HG03575 (cell line): ENCODE measurements at regions not wholly inside any gene's neighbourhood (a gene's known extent, or its start where the extent isn't known, plus 50 kb on each side); places are given as distances from the start of the nearest gene placed in this dataset.
"Not testable (repeated sequence)": the region's sequence is repeated elsewhere in the genome, so short reads cannot be mapped to it uniquely, and the experiment has no call there.

ENCODE experiments used
- ATAC-seq: cut with Tn5 transposase; IDR thresholded peaks from one replicate; pipeline ENCODE4 v1.9.1; 2021; ENCODE audit not compliant: unreplicated experiment, insufficient number of reproducible peaks, low FRiP score; ENCODE audit errors: extremely low read depth

DNA sequence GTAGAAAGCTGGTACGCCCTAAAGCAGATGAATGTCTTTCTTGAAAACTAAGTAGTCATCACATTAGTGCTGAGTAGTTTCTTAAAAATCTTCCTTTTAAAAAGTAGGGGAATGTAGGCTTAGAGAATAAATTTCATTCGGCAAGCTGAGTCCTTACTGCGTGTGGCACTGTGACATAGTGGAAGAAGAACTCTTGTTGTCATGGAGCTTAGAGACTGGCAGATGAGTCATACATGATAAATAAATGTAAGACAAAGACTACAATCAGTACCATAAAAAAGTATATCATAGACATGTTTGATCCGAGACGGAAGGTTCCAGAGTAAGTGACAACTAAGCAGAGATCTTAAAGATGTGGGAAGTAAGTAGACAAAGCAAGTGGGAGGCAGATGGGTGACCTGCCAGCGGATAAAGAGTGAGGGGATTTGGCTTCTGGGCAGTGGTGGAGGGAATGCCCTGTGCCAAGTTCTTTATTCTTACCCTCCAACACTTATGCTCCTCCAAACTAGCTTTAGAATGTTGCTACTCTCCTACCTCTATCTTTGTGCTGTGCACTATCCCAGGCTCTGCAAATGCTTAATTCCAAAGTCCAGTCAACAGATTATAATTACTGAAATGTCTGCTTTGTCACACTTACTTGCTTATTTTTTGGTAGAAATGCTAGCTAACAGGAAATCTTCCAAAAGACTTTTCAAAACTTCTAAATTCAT, 608.5 kb upstream of the USP24 start:
- no peak for ATAC-seq

GRCh38 chr1:55822891-55823290, 607.7 kb upstream of the USP24 start:
- no peak for ATAC-seq

DNA sequence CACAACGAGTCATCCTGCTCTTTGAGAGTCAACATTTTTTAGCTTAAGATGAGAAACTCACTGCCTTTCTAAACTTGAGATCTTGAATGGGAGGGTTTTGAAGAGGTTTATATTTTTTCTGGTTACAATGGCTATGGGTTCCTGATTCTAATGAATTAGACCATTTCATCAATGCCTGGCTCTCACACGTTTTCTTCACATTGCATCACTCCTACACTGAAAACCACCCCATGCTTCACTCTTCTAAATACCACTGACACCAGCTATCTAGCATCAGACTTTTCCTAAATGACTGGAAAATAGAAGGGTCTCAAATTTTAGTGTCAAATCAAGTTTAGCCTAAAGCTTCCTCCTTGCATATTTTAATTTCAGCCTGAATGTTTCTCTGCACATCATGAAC, 606.1 kb upstream of the USP24 start:
- no peak for ATAC-seq

GRCh38 chr1:55820501-55820900, 605.3 kb upstream of the USP24 start:
- ATAC-seq: no peak

- no peak for ATAC-seq
These were observed 603.8 kb upstream of the USP24 start for GRCh38 chr1:55819011-55819410.

DNA sequence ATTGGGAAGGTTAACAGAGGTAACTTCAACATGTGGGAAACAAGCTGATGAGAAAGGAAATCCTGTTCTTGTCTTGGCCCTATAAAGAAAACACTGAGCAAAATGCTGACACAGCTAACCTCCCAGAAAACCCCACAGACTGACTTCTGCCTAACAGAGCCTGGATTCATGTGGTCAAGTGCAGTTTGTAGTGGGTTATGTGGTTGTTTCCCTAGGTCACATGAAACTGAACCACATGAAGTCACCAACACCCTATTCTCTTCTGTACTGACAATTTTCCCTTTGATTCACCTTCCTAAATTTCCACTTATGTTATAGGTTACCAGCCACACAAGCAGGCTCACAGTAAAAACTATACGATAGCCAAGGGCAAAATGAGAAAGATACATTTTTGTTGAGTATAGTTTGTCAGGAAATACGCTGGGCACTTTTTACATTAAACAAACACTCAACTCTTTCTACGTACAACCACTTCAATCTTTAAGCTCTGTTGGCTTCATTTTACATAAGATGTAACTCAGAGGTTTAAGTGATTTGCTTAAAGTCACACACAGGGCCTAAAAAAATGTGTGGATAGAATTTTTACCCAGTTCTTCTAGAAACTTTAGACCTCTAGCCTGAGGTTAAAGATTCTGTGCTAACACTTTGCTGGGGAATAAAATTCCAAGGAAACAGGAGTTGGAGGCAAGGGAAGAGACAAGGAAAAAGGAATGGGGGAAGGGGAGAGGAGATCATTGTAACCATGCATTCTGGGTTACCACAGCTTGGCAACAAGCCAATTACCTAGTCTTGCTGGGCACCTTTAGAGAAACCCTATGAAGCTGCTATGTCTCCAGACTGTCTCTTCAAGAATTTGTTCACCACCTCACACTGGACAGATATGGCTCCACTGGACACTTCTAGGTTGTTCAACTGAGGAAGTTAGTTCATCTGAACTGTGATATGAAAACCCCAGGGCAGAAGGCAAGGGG, 601.6 kb upstream of the USP24 start:
- no peak for ATAC-seq

DNA sequence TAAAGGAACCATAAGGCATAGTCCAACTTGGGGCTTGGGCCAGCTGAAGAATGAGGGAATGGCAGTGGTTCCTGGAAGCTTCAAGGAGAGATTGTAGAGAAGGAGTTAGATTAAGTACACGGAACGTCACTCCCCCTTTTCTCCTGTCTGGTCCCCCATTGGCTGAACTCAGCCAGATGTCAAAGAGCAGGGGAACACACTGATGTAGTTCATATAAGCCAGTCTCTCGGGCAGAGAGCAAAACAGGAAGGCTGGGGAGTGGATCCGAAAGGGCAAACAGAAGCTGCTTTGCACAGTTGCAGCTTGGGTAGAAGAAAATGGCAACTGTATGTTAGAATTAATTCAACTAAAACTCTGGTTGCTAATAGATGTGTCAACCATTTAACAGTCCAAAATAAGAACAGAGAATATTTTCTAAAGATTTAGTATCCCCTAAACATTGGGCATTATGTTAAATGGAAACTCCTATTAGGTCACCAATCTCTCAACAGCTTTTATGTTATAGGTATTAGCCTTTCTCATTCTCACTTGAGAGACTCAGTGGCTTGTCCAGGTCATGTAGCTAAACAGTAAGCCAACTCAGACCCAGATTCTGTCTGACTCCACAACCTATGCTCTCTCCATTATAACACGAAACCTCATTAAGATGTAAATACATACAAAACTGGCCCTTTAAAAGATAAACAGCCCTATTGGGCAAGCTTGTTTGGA, 600.7 kb upstream of the USP24 start:
- ATAC-seq: no peak

DNA sequence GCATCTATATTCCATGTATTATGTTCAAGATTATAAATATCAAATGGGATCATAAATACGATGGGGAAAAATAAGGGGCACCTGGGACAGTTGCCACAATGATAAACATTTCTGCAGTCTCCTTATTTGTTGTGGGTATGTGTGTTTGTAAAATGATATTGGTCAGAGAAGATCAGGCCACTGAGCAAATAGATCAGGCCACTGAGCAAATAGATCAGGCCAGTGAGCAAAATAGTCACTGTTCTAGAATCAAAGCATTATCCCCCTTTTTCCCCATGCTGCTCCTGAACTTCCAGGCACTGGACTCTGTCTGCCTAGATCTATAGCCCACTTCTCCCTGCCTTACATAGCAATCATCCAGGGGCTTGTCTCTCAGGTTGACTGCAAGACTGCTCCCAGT, 599.8 kb upstream of the USP24 start:
- ATAC-seq: no peak

DNA sequence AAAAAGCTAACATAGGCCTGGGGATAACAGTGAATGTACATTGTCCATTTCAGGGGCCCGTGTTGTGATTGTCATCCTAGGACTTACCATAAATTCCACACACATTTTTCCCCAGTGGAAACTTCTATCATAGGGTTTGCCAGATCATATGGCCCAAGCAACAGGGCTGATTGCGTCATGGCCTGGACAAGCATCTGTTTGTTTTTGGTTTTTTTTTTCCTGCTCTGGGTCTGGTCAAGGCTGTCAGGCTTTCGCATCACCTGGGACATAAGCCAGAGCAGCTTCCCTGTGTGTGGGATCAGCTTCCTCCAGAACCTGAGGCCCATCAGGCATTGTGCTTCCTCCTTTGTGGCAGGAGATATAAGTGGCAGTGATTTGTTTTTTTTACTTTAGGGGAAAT, 598.5 kb upstream of the USP24 start:
- ATAC-seq: no peak

DNA sequence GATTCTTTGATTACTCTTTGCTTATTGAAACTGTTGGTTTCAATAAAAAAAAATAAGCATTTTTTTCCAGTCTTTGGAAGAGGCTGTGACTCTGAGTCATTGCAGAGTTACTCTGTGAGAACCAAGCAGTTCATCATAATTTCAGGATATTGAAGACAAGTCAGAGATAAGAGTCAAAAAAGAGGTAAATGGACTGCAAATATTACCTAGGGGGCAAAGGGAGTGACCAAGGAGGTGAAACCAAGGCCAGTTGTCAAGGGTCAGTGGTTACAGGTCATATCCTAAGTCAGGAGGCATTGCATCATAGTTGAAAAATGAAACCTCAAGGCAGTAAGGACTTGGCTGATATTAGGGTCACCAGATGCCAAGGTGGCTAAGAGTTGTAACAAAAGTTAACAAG, 597.1 kb upstream of the USP24 start:
- ATAC-seq: no peak

GRCh38 chr1:55808263-55808662, 593.1 kb upstream of the USP24 start:
- ATAC-seq: no peak

DNA sequence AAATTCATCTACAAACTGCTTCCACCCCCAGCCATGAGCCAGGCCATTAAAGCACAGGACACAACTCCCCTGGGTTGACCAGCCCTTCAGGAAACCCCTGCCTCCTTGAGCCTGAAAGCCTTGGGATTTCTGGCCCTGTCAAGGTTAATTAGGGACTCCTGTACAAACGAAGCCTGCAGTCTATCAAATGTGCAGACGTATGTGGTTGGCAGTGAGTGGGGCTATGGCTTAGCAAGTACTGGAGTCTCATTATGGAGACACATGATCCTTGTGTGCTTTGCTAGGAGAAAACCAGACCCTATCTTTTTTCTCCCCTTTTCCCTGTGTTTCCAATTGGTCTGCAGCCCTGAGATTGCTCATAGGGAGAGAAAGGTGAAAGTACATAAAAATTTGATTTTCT, 588.3 kb upstream of the USP24 start:
- ATAC-seq: no peak

- no peak for ATAC-seq
These were observed 586.3 kb upstream of the USP24 start for GRCh38 chr1:55801481-55801880.

GRCh38 chr1:55800503-55800902, 585.3 kb upstream of the USP24 start:
- ATAC-seq: no peak

GRCh38 chr1:55793856-55794255, 578.7 kb upstream of the USP24 start:
- no peak for ATAC-seq

- ATAC-seq: no peak
These were observed 577.7 kb upstream of the USP24 start for GRCh38 chr1:55792870-55793269.

DNA sequence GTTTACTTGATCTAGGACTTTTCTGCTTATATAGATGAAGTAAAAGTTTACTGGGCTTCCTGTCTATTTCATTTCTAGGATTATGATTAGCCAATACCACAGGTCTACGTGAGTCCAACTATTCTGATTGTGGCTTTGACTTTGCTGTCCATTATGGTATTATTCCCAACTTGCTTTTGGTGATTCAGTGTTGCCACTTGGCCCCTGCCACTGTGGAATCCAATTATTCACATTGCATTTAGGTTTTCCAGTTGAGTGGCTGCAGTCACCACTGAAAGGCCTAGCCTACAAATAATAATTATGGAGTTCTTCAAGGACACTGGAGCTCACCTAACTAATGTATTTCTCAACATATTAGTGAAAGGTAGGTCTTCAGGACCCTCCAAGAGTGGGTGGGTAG, 574.3 kb upstream of the USP24 start:
- ATAC-seq: no peak

DNA sequence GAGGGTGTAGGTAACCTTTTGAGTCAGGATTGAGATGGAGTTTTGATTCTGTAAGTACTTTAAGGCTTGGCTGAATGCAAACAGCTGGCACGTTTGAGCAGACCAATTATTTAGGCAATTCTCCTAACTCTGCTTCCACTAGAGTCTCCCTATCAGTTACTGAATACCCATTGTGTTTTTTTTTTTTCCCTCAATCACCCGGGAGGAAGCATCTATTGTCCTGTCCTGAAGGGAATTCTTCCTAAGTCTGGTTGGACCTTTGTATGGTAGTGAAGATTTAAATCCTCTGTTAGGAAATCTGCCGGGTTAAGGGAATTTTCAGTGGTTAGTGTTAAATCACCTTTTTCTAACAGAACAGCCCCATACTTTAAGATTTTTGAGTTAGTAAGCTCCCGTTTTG, 571.2 kb upstream of the USP24 start:
- no peak for ATAC-seq

- ATAC-seq: not testable (repeated sequence)
These were observed 569.8 kb upstream of the USP24 start for GRCh38 chr1:55784941-55785450.
